DOHH2 (cell line): ENCODE measurements at regions not wholly inside any gene's neighbourhood (a gene's known extent, or its start where the extent isn't known, plus 50 kb on each side); places are given as distances from the start of the nearest gene placed in this dataset.

Experiments
- H3F3A ChIP-seq: fragments of 200-600 bp; sonication (generic), shearing (Covaris generic); 2 replicates; pipeline ENCODE4 v1.6.0; 2016; ENCODE audit warnings: antibody characterized with exemption, mild to moderate bottlenecking; ENCODE audit not compliant: control insufficient read depth, insufficient read depth
- H3K27ac ChIP-seq: fragments of 200-600 bp; sonication (generic); 2 replicates; pipeline ENCODE4 v1.5.1; 2014; ENCODE audit warnings: low read depth, mild to moderate bottlenecking, low read length, moderate library complexity
- H3K27me3 ChIP-seq: fragments of 200-600 bp; sonication (generic); 2 replicates; pipeline ENCODE4 v1.6.1; 2014; ENCODE audit warnings: mild to moderate bottlenecking, low read length, mixed read lengths; ENCODE audit not compliant: control insufficient read depth
- H3K36me3 ChIP-seq: fragments of 200-600 bp; sonication (generic); 2 replicates; pipeline ENCODE4 v1.6.1; 2014; ENCODE audit warnings: mild to moderate bottlenecking, low read length, moderate library complexity, mixed read lengths; ENCODE audit not compliant: control insufficient read depth
- H3K4me1 ChIP-seq: fragments of 200-600 bp; sonication (generic); 2 replicates; pipeline ENCODE4 v1.6.1; 2014; ENCODE audit warnings: mild to moderate bottlenecking, low read length, mixed read lengths; ENCODE audit not compliant: control insufficient read depth
- H3K4me2 ChIP-seq: fragments of 200-600 bp; sonication (generic); 2 replicates; pipeline ENCODE4 v1.6.0; 2014; ENCODE audit warnings: mild to moderate bottlenecking, low read length, moderate library complexity
- H3K4me3 ChIP-seq: fragments of 200-600 bp; sonication (generic); 2 replicates; pipeline ENCODE4 v1.5.1; 2014; ENCODE audit warnings: mild to moderate bottlenecking, low read length, mixed read lengths
- H3K79me2 ChIP-seq: fragments of 200-600 bp; sonication (generic); 2 replicates; pipeline ENCODE4 v1.6.1; 2014; ENCODE audit warnings: mild to moderate bottlenecking, low read length, mixed read lengths; ENCODE audit not compliant: control insufficient read depth
- H3K9me2 ChIP-seq: fragments of 200-600 bp; sonication (generic); replicated peaks from 2 replicates; pipeline ENCODE4 v1.6.1; 2014; ENCODE audit warnings: mild to moderate bottlenecking, low read length, mixed read lengths; ENCODE audit not compliant: control insufficient read depth
- H3K9me3 ChIP-seq: fragments of 200-600 bp; sonication (generic); 2 replicates; pipeline ENCODE4 v1.6.1; 2014; ENCODE audit warnings: antibody characterized with exemption, low read length, mixed read lengths; ENCODE audit not compliant: control insufficient read depth, insufficient read depth
- H4K20me1 ChIP-seq: fragments of 200-600 bp; sonication (generic); 2 replicates; pipeline ENCODE4 v1.6.0; 2014; ENCODE audit warnings: low read depth, mild to moderate bottlenecking, antibody characterized with exemption, low read length, moderate library complexity; ENCODE audit not compliant: control insufficient read depth, insufficient read depth
- EZH2phosphoT487 ChIP-seq: fragments of 200-600 bp; sonication (generic); IDR thresholded peaks from 2 replicates; pipeline ENCODE4 v1.6.1; 2017; ENCODE audit warnings: borderline replicate concordance, mild to moderate bottlenecking, antibody characterized with exemption, low read length, moderate library complexity, mixed read lengths
- TF ChIP-seq, protein P1 (sequence below): fragments of 200-600 bp; sonication (generic); IDR thresholded peaks from one replicate; pipeline ENCODE4 v1.5.1; 2014; ENCODE audit warnings: antibody characterized with exemption, mild to moderate bottlenecking, low read depth, low read length; ENCODE audit not compliant: poor library complexity, severe bottlenecking

DNA sequence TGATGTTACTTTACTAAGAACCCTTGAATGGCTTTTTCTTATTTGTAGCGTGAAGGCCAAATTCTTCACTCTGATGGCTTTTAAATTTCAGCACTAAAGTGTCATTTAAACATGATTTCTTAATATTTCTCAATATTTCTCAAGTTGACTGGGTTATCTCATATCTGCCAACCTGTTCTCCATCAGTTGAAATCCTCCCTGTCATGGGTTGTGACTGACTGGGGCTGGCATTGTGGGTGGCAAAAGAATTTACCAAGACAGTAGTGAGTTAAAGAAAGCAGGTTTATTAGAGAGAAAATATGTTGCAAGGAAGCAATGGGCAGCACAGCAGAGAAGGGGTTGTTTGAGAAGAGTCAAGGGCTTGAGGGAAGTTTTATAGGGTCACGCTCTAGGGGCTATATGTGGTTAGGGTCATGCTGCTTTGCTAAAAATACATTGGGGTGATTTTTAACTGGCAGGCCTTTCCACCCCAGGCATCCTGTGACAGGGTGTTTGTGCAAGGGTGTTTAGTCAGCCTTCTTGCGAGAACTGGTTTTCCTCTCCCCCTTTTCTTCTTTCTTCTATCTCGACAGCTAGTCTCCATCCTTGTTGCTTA, 232.8 kb upstream of the SEL1L start:
- Histone ChIP-seq H3K79me2 (no peaks in the 10 kb centered on the region), H3K4me1 (no peaks in the 10 kb centered on the region), H3K9me2 (no peaks in the 10 kb centered on the region), H3K27ac (no peak overlapping the region), H3K27me3 (no peaks in the 10 kb centered on the region), H3K9me3 (no peaks in the 10 kb centered on the region), H3F3A (no peaks in the 10 kb centered on the region), H3K36me3 (no peaks in the 10 kb centered on the region), H4K20me1 (no peaks in the 10 kb centered on the region), H3K4me2 (no peak overlapping the region), H3K4me3 (no peak overlapping the region)
- TF ChIP-seq, protein P1, sequence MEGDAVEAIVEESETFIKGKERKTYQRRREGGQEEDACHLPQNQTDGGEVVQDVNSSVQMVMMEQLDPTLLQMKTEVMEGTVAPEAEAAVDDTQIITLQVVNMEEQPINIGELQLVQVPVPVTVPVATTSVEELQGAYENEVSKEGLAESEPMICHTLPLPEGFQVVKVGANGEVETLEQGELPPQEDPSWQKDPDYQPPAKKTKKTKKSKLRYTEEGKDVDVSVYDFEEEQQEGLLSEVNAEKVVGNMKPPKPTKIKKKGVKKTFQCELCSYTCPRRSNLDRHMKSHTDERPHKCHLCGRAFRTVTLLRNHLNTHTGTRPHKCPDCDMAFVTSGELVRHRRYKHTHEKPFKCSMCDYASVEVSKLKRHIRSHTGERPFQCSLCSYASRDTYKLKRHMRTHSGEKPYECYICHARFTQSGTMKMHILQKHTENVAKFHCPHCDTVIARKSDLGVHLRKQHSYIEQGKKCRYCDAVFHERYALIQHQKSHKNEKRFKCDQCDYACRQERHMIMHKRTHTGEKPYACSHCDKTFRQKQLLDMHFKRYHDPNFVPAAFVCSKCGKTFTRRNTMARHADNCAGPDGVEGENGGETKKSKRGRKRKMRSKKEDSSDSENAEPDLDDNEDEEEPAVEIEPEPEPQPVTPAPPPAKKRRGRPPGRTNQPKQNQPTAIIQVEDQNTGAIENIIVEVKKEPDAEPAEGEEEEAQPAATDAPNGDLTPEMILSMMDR, result no peak
- no peak for TF ChIP-seq EZH2phosphoT487

DNA sequence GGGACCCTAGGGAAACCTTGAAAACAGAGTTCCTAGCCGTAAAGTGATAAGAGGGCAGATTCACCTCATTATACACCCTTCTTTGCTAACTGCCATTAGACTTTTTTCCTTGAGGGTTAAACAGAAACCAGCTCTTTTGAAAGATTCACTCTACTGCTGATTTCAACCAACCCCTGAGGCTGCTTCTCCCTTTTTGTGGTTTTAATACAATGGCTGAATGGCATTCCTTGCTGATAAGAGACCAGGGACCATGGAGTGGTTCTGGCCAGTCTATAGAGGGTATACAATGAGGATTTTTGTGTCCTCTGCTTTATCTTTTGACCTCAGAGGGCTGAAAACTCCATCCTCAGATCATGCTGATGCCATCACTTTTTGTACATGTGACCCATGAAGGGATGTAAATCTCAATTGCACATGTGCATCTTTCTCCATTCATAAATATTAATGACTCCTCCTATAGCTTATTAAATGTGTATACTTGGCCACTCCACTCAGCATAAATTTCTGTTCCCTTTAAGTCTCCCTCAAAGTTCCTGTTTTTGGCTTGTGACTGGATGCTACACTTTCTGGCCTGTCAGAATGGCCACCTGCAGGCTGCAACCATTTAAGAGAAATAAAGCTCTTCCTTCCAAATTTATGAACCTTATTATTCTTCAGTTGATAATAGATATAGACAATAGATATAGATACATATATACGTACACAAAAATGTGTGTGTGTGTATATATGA, 233.8 kb upstream of the SEL1L start:
- Histone ChIP-seq H3K4me3 (no peak overlapping the region), H3K9me3 (no peaks in the 10 kb centered on the region), H3K79me2 (no peaks in the 10 kb centered on the region), H3K36me3 (no peaks in the 10 kb centered on the region), H3K27ac (no peak overlapping the region), H3F3A (no peaks in the 10 kb centered on the region), H3K27me3 (no peaks in the 10 kb centered on the region), H4K20me1 (no peaks in the 10 kb centered on the region), H3K4me1 (no peaks in the 10 kb centered on the region), H3K4me2 (no peak overlapping the region), H3K9me2 (no peaks in the 10 kb centered on the region)
- no peak for TF ChIP-seq EZH2phosphoT487
- TF ChIP-seq, protein P1, result no peak

DNA sequence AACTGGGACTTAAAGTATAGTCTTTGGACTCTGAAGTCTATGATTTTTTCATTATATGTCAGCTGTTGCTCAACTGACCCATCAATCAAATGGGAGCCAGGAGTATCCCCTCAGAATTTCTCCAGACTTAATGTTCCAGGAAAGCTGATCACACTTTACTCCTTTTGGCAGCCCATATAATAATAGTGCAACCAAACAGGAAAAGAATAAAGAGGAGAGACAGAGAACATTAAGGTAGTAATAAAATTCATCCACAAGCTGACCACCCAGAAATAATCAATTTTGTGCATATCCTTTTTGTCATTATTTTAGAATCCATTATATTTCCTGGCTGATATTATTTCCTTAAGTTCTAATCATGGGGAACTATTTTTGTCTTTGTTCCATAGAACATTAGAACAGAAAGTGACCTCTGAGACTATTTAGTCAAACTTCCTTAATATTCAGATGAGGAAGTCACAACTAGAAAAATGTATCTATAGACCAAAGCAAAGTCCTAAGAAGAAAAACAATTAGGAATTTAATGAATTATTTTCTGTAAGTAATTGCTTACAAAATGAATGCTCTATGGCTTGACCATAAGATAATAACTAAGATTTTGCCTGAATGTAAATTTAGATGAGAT, 238.1 kb upstream of the SEL1L start:
- no peaks in the 10 kb centered on the region for H3K27me3 ChIP-seq
- no peaks in the 10 kb centered on the region for H3K9me3 ChIP-seq
- no peaks in the 10 kb centered on the region for H3K4me1 ChIP-seq
- TF ChIP-seq, protein P1, result no peak
- no peak for TF ChIP-seq EZH2phosphoT487
- no peaks in the 10 kb centered on the region for H4K20me1 ChIP-seq
- H3K36me3 ChIP-seq, result no peaks in the 10 kb centered on the region
- no peaks in the 10 kb centered on the region for H3F3A ChIP-seq
- no peak overlapping the region for H3K27ac ChIP-seq
- H3K4me2 ChIP-seq, result no peak overlapping the region
- H3K4me3 ChIP-seq, result no peak overlapping the region
- H3K9me2 ChIP-seq, result no peaks in the 10 kb centered on the region
- no peaks in the 10 kb centered on the region for H3K79me2 ChIP-seq
